HCT116 (cell line): ENCODE measurements at regions not wholly inside any gene's neighbourhood (a gene's known extent, or its start where the extent isn't known, plus 50 kb on each side); places are given as distances from the start of the nearest gene placed in this dataset.
"Not testable (repeated sequence)": the region's sequence is repeated elsewhere in the genome, so short reads cannot be mapped to it uniquely, and the experiment has no call there.

Source experiments
- CBX3 ChIP-seq: IDR thresholded peaks from 2 replicates; pipeline ENCODE4 v1.6.1; 2012; ENCODE audit warnings: low read depth
- EZH2phosphoT487 ChIP-seq: fragments of 200-600 bp; IDR thresholded peaks from 2 replicates; pipeline ENCODE4 v1.6.1; 2018; ENCODE audit warnings: antibody characterized with exemption, borderline replicate concordance
- POLR2A ChIP-seq: IDR thresholded peaks from 2 replicates; pipeline ENCODE4 v1.7.0; 2011; ENCODE audit warnings: borderline replicate concordance; ENCODE audit not compliant: insufficient read depth, insufficient read length; ENCODE audit errors: extremely low read depth
- POLR2AphosphoS5 ChIP-seq: IDR thresholded peaks from 2 replicates; pipeline ENCODE4 v1.6.1; 2011; ENCODE audit warnings: mild to moderate bottlenecking, low read depth, low read length, moderate library complexity
- RAD21 ChIP-seq: IDR thresholded peaks from 2 replicates; pipeline ENCODE4 v1.6.1; 2012; ENCODE audit warnings: low read depth, mild to moderate bottlenecking
- SRF ChIP-seq: IDR thresholded peaks from 2 replicates; pipeline ENCODE4 v1.6.1; 2012; ENCODE audit warnings: low read depth
- ZFX ChIP-seq: fragments of 450-650 bp; IDR thresholded peaks from 2 replicates; pipeline ENCODE4 v1.6.1; 2017
- TF ChIP-seq, protein P1 (sequence below), 3 experiments: fragments of 200-600 bp in 1 of 3; sonication (generic) in 1 of 3; IDR thresholded peaks in 2 of 3; conservative IDR thresholded peaks in 1 of 3; 2 replicates each; pipeline ENCODE4 v1.5.1; 2012 to 2017; ENCODE audit warnings: low read depth in 2 of 3, low read length in 2 of 3, antibody characterized with exemption in 1 of 3, borderline replicate concordance in 1 of 3, control low read depth in 1 of 3, mild to moderate bottlenecking in 1 of 3, mixed read lengths in 1 of 3, mixed run types in 1 of 3, moderate library complexity in 1 of 3; ENCODE audit not compliant: insufficient read depth in 1 of 3
- TF ChIP-seq, protein P2 (sequence below): IDR thresholded peaks from 2 replicates; pipeline ENCODE4 v1.6.1; 2012; ENCODE audit warnings: low read depth
- TF ChIP-seq, protein P3 (sequence below): IDR thresholded peaks from 2 replicates; pipeline ENCODE4 v1.6.1; 2012

DNA sequence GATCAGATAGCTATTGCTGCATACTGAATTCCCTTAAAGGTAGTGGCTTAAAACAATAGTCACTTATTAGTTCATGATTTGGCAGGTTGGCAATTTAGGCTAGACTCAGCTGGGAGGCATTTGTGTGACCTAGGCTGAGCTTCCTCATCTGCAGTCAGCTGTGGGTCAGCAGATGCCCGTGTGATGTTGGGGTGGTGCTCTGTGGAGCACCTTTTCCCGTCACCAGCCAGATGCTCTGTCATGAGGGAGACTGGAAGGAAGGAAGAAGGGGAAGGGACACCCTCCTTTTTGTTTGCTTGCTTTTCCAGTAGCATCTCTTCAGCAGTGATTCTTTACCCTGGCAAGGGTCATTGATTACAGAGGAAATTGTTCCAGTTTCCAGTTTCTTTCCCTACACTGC, 99.1 kb downstream of the NPIPB5 start:
- TF ChIP-seq EZH2phosphoT487, POLR2AphosphoS5, ZFX, SRF, POLR2A, RAD21, CBX3: not testable (repeated sequence)
- TF ChIP-seq, protein P1, sequence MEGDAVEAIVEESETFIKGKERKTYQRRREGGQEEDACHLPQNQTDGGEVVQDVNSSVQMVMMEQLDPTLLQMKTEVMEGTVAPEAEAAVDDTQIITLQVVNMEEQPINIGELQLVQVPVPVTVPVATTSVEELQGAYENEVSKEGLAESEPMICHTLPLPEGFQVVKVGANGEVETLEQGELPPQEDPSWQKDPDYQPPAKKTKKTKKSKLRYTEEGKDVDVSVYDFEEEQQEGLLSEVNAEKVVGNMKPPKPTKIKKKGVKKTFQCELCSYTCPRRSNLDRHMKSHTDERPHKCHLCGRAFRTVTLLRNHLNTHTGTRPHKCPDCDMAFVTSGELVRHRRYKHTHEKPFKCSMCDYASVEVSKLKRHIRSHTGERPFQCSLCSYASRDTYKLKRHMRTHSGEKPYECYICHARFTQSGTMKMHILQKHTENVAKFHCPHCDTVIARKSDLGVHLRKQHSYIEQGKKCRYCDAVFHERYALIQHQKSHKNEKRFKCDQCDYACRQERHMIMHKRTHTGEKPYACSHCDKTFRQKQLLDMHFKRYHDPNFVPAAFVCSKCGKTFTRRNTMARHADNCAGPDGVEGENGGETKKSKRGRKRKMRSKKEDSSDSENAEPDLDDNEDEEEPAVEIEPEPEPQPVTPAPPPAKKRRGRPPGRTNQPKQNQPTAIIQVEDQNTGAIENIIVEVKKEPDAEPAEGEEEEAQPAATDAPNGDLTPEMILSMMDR (IDR thresholded peaks at IDR 0.05 in 2 of 3, conservative IDR thresholded peaks at IDR 0.05 in 1 of 3; ENCODE audit: borderline replicate concordance in 1 of 3, insufficient read depth in 1 of 3, low read depth in 2 of 3, low read length in 2 of 3): not testable (repeated sequence)
- TF ChIP-seq, protein P2, sequence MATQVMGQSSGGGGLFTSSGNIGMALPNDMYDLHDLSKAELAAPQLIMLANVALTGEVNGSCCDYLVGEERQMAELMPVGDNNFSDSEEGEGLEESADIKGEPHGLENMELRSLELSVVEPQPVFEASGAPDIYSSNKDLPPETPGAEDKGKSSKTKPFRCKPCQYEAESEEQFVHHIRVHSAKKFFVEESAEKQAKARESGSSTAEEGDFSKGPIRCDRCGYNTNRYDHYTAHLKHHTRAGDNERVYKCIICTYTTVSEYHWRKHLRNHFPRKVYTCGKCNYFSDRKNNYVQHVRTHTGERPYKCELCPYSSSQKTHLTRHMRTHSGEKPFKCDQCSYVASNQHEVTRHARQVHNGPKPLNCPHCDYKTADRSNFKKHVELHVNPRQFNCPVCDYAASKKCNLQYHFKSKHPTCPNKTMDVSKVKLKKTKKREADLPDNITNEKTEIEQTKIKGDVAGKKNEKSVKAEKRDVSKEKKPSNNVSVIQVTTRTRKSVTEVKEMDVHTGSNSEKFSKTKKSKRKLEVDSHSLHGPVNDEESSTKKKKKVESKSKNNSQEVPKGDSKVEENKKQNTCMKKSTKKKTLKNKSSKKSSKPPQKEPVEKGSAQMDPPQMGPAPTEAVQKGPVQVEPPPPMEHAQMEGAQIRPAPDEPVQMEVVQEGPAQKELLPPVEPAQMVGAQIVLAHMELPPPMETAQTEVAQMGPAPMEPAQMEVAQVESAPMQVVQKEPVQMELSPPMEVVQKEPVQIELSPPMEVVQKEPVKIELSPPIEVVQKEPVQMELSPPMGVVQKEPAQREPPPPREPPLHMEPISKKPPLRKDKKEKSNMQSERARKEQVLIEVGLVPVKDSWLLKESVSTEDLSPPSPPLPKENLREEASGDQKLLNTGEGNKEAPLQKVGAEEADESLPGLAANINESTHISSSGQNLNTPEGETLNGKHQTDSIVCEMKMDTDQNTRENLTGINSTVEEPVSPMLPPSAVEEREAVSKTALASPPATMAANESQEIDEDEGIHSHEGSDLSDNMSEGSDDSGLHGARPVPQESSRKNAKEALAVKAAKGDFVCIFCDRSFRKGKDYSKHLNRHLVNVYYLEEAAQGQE: not testable (repeated sequence)
- TF ChIP-seq, protein P3, sequence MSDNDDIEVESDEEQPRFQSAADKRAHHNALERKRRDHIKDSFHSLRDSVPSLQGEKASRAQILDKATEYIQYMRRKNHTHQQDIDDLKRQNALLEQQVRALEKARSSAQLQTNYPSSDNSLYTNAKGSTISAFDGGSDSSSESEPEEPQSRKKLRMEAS: not testable (repeated sequence)
